GM12864 (cell line): ENCODE measurements at regions not wholly inside any gene's neighbourhood (a gene's known extent, or its start where the extent isn't known, plus 50 kb on each side); places are given as distances from the start of the nearest gene placed in this dataset.

Experiments
- DNase-seq: peaks from one replicate; pipeline ENCODE4 v3.0.0-alpha.2; 2011; ENCODE audit warnings: low read depth
- H3K4me3 ChIP-seq: 2 replicates; pipeline ENCODE4 v1.5.1; 2011; ENCODE audit warnings: mild to moderate bottlenecking, low read depth, low read length, control low read depth
- TF ChIP-seq, protein P1 (sequence below): IDR thresholded peaks from 2 replicates; pipeline ENCODE4 v1.5.1; 2011; ENCODE audit warnings: low read depth, mild to moderate bottlenecking, moderate library complexity, low read length, control low read depth, inconsistent platforms; ENCODE audit errors: missing control alignments

DNA sequence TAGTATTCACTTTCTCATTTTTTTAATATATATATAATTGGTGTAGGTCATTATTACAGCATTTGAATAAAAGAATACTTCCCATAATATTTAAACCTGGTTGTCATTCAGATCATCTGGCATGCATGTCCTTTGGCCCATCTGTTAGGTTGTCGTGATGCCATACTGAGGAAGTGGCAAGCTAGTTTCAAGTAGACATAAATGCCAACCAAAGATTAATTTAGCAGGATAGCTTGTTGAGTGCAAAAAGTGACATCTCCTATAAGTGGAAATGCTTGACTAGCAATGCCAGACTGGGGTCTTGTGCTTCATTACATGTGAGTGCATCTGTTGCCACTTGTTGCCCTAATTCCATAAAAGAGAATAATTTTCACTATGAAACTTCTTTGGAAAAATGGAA is 1044.7 kb downstream of the GRIK2 start:
- TF ChIP-seq, protein P1, sequence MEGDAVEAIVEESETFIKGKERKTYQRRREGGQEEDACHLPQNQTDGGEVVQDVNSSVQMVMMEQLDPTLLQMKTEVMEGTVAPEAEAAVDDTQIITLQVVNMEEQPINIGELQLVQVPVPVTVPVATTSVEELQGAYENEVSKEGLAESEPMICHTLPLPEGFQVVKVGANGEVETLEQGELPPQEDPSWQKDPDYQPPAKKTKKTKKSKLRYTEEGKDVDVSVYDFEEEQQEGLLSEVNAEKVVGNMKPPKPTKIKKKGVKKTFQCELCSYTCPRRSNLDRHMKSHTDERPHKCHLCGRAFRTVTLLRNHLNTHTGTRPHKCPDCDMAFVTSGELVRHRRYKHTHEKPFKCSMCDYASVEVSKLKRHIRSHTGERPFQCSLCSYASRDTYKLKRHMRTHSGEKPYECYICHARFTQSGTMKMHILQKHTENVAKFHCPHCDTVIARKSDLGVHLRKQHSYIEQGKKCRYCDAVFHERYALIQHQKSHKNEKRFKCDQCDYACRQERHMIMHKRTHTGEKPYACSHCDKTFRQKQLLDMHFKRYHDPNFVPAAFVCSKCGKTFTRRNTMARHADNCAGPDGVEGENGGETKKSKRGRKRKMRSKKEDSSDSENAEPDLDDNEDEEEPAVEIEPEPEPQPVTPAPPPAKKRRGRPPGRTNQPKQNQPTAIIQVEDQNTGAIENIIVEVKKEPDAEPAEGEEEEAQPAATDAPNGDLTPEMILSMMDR, result no peak

DNA sequence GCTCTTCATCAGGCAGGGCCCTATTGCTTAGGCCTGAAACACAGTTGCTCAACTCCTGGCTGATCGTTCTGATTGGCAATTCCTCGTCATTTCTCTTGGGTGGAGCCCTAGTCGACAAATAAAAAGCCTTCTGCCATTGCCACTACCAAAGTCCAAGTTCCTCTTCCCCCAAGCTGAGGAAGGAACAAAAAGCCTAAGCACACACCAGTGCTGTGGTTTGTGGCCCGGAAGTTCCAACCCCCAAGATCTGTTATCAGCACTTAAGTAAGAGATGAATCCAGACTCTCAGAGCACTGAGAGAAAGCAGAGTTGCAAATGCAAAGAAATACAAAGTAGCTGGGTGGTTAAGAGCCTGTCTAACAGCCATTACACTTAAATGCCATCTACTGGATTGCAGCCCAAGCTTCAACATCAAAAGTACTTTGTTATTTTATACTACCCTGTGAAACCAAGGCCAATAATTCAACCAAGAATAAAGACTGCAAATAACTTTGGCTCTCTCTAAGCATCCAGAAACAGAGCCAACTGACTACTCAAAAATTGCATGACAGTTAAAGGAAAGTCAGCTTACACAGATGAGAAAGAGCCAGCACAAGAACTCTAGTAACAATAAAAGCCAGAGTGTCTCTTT is 1024.0 kb downstream of the GRIK2 start:
- TF ChIP-seq, protein P1, result no peak
- no peak for DNase-seq
- no peak overlapping the region for H3K4me3 ChIP-seq

More for the DNA sequence above, 1044.7 kb downstream of the GRIK2 start:
- no peak overlapping the region for H3K4me3 ChIP-seq
- DNase-seq, result no peak

DNA sequence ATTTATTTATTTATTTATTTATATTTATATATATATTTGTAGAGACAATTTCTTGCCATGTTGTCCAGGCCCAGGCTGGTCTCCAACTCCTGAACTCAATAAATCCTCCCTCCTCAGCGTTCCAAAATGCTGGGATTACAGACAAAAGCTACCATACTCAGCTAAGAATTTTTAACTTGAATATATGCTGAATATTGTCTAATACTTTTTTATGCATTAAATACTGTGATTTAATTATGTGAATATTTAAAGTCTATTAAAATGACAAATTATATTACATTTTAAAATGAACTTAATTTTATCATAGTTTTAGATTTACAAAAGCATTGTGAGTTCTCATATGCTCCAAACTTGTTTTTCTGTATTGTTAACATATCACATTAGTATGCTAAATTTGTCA is 1022.4 kb downstream of the GRIK2 start:
- TF ChIP-seq, protein P1, result no peak
- no peak overlapping the region for H3K4me3 ChIP-seq
- DNase-seq, result no peak

DNA sequence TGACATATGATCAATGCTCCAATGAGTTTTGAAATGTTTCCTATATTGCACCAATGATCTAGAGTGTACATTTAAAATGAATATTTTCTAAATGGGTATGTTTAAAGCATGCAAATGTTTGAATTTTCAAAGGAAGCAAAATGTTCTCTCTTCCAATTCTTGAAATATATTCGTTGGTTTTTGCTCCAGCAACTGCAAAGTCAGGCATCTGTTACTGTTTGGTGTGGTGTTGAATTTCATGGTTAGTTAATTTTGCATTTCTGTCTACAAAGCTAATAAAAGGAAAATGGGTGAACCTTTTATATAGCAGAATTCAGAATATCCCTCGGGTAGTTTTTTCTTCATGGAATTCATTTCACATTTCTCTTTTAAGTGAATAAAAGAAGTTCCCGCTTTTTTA is 1018.3 kb downstream of the GRIK2 start:
- no peak overlapping the region for H3K4me3 ChIP-seq
- DNase-seq, result no peak
- TF ChIP-seq, protein P1, result no peak

DNA sequence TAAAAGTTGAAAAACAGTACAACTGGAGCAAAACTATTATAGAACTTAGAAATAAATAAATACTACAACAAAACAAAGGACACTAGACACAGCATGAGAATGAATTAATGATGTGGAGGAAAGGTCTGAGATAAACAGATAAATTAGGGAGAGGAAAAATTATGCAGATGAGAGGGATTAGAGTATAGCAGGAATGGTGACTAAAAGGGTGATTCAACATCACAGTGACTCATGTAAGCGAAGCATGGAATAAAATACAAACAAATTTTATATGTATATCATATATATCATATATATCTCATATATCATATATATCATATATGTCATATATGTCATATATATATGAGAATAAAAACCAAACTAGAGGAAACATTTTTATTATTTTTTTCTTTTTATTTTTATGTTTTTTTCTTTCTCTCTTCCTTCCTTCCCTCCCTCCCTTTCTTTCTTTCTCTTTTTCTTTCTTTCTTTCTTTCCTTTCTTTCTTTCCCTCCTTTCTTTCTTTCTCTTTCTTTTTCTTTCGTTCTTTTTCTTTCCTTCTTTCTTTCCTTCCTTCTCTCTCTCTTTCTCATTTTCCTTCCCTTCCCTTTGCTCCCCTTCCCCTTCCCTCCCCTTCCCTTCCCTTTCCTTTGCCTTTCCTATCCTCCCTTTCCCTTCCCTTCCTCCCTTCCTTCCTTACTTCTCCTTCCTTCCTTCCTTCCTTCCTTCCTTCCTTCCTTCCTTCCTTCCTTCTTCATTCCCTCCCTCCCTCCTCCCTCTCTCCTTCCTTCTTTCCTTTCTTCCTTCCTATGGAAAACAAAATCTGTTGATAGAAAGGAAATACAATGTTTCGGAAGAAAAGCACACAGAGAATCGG is 1014.6 kb downstream of the GRIK2 start:
- no peak overlapping the region for H3K4me3 ChIP-seq
- TF ChIP-seq, protein P1, result no peak
- no peak for DNase-seq

DNA sequence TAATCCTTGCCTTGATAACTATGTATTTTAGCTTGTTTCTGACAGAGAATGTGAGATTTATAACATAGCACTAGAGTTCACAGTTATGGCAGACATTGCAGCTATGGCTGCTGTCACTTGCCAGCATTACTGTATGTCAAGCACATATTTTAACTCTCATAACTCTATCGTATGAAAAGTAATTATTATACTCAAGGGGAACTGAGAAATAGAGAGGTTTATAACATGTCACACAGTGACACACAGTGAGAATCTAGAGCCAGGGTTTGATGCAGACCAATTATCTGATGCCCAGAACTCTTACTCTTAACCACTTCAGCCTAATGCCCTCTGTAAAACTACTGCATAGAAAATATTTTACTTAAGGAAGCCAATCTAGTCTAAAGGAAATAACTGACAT is 1012.4 kb downstream of the GRIK2 start:
- no peak for DNase-seq
- TF ChIP-seq, protein P1, result no peak
- H3K4me3 ChIP-seq, result no peak overlapping the region
